K562 (cell line): ENCODE measurements at regions not wholly inside any gene's neighbourhood (a gene's known extent, or its start where the extent isn't known, plus 50 kb on each side); places are given as distances from the start of the nearest gene placed in this dataset.
A peak's percentile ranks its signal among the peaks of the same experiment; 100 is the strongest.

Experiments
- ATAC-seq: fragments of 200-7000 bp; cut with Tn5 transposase; 3 replicates; pipeline ENCODE4 v1.9.1; 2020; ENCODE audit warnings: moderate library complexity
- BruUV-seq: library from RNA; stranded (reverse); fragments of 400-500 nt; replicated peaks from 2 replicates; lab custom pipeline; 2021; lab: Mats Ljungman, UMichigan
- CTCF ChIA-PET: fragments of 300-600 bp; formaldehyde crosslinking; extraction: SDS; loops from one replicate; lab custom pipeline; 2021; ENCODE audit warnings: low intra/inter-chr PET ratio; lab: Yijun Ruan, JAX
- POLR2A ChIA-PET: fragments of 300-600, 350-650 bp; sonication (Branson Sonifier 250); formaldehyde crosslinking; extraction: SDS; loops from one replicate; lab custom pipeline; 2021; ENCODE audit warnings: antibody characterized with exemption, inconsistent platforms; lab: Yijun Ruan, JAX
- DNase-seq, 4 experiments: peaks; one replicate each; pipeline versions ENCODE4 v3.0.0 to v3.0.0-alpha.2; 2011 to 2018; ENCODE audit warnings: low spot score in 3 of 4, mixed read lengths in 3 of 4; ENCODE audit errors: extremely low read depth in 1 of 4
- FAIRE-seq: peaks from 2 replicates; lab custom pipeline; 2011; peaks lifted over from hg19 to GRCh38; lab: Jason Lieb, UNC
- H2AFZ ChIP-seq: 2 replicates; pipeline ENCODE4 v1.6.0; 2011; ENCODE audit warnings: low read depth, low read length, control low read depth, inconsistent platforms
- H3K27ac ChIP-seq: fragments of 200-600 bp; 3 replicates; pipeline ENCODE4 v1.8.0; 2011; ENCODE audit warnings: low read depth, mild to moderate bottlenecking, control low read depth, inconsistent platforms, low read length, moderate library complexity, mixed read lengths; ENCODE audit errors: extremely low read depth
- H3K27me3 ChIP-seq, 2 experiments: fragments of 300-600 bp in 1 of 2; 2 replicates in 1 of 2; 3 replicates in 1 of 2; pipeline versions ENCODE4 v1.6.0 to v1.8.0; 2011; ENCODE audit warnings: inconsistent platforms in 2 of 2, low read length in 2 of 2, mild to moderate bottlenecking in 1 of 2, mixed read lengths in 1 of 2, moderate library complexity in 1 of 2; ENCODE audit not compliant: control insufficient read depth in 2 of 2, insufficient read depth in 2 of 2
- H3K36me3 ChIP-seq: fragments of 300-600 bp; 3 replicates; pipeline ENCODE4 v1.8.0; 2011; ENCODE audit warnings: mild to moderate bottlenecking, low read length, inconsistent platforms; ENCODE audit not compliant: control insufficient read depth, insufficient read depth
- H3K4me1 ChIP-seq, 2 experiments: fragments of 200-600 bp in 1 of 2; replicated peaks in 1 of 2; 2 replicates in 1 of 2; 3 replicates in 1 of 2; pipeline versions ENCODE4 v1.5.1 to v1.8.0; 2011; ENCODE audit warnings: inconsistent platforms in 2 of 2, low read length in 2 of 2, mild to moderate bottlenecking in 1 of 2, mixed read lengths in 1 of 2, moderate library complexity in 1 of 2; ENCODE audit not compliant: control insufficient read depth in 2 of 2, insufficient read depth in 2 of 2
- H3K4me2 ChIP-seq: 2 replicates; pipeline ENCODE4 v1.6.1; 2011; ENCODE audit warnings: low read length, control low read depth, inconsistent platforms, mixed read lengths; ENCODE audit not compliant: insufficient read depth
- H3K4me3 ChIP-seq: fragments of 200-600 bp; sonication (generic), shearing (Covaris generic); 2 replicates; pipeline ENCODE4 v1.5.1; 2016; ENCODE audit warnings: control low read depth, inconsistent platforms
- H3K79me2 ChIP-seq: fragments of 200-600 bp; 3 replicates; pipeline ENCODE4 v1.8.0; 2011; ENCODE audit warnings: low read length, inconsistent platforms; ENCODE audit not compliant: control insufficient read depth, insufficient read depth
- H3K9ac ChIP-seq, 2 experiments: 2 replicates each; pipeline versions ENCODE4 v1.6.0 to v1.6.1; 2011; ENCODE audit warnings: low read depth in 2 of 2, low read length in 2 of 2, control low read depth in 1 of 2, inconsistent platforms in 1 of 2, mild to moderate bottlenecking in 1 of 2, mixed read lengths in 1 of 2; ENCODE audit not compliant: insufficient read depth in 1 of 2
- H3K9me1 ChIP-seq: one replicate; pipeline ENCODE4 v1.6.0; 2011; ENCODE audit warnings: inconsistent platforms, mild to moderate bottlenecking, low read length, moderate library complexity; ENCODE audit not compliant: control insufficient read depth, insufficient read depth
- H3K9me3 ChIP-seq: replicated peaks from 2 replicates; pipeline ENCODE4 v1.5.1; 2011; ENCODE audit warnings: low read depth, low read length, inconsistent platforms; ENCODE audit not compliant: control insufficient read depth, insufficient read depth
- H4K20me1 ChIP-seq: replicated peaks from 2 replicates; pipeline ENCODE4 v1.6.1; 2011; ENCODE audit warnings: low read length, inconsistent platforms, mixed read lengths; ENCODE audit not compliant: control insufficient read depth, insufficient read depth
- BACH1 ChIP-seq: fragments of 200-800 bp; sonication (Bioruptor generic); IDR thresholded peaks from 2 replicates; pipeline ENCODE4 v1.6.1; 2016; ENCODE audit warnings: missing genetic modification characterization, missing compliant biosample characterization
- CBFA2T2 ChIP-seq: fragments of 450-650 bp; conservative IDR thresholded peaks from 2 replicates; pipeline ENCODE4 v1.6.1; 2017; ENCODE audit warnings: mild to moderate bottlenecking
- DNMT1 ChIP-seq: fragments of 450-650 bp; IDR thresholded peaks from 2 replicates; pipeline ENCODE4 v1.6.1; 2016; ENCODE audit warnings: antibody characterized with exemption, mild to moderate bottlenecking
- FOSL1 ChIP-seq: fragments of 200-800 bp; sonication (Bioruptor generic); conservative IDR thresholded peaks from 2 replicates; pipeline ENCODE4 v1.6.1; 2016; ENCODE audit warnings: missing genetic modification characterization, missing compliant biosample characterization
- NFIC ChIP-seq: fragments of 450-650 bp; IDR thresholded peaks from 2 replicates; pipeline ENCODE4 v1.6.1; 2017; ENCODE audit warnings: mild to moderate bottlenecking, inconsistent platforms
- NRF1 ChIP-seq, 2 experiments: fragments of 450-650 bp; IDR thresholded peaks in 1 of 2; conservative IDR thresholded peaks in 1 of 2; 2 replicates each; pipeline ENCODE4 v1.6.1; 2014; ENCODE audit warnings: mild to moderate bottlenecking in 2 of 2
- WGBS: fragments of 100-300 bp; shearing (Covaris generic); methylation state at CpG from one replicate; pipeline ENCODE4 v1.1.6; 2016; ENCODE audit warnings: low coverage, mixed read lengths; ENCODE audit not compliant: insufficient coverage; ENCODE audit errors: missing lambda C conversion rate; 5-methylcytosine and 5-hydroxymethylcytosine counted together
- in situ Hi-C: fragments of 300-500 bp; cut with MboI; formaldehyde crosslinking; loops from 4 replicates; pipeline ENCODE4 v1.15.0; 2018; ENCODE audit warnings: inconsistent platforms, mixed read lengths
- intact Hi-C: fragments of 100-400 bp; cut with micrococcal nuclease; formaldehyde crosslinking; loops from 2 replicates; pipeline ENCODE4 v1.14.2; 2022

DNA sequence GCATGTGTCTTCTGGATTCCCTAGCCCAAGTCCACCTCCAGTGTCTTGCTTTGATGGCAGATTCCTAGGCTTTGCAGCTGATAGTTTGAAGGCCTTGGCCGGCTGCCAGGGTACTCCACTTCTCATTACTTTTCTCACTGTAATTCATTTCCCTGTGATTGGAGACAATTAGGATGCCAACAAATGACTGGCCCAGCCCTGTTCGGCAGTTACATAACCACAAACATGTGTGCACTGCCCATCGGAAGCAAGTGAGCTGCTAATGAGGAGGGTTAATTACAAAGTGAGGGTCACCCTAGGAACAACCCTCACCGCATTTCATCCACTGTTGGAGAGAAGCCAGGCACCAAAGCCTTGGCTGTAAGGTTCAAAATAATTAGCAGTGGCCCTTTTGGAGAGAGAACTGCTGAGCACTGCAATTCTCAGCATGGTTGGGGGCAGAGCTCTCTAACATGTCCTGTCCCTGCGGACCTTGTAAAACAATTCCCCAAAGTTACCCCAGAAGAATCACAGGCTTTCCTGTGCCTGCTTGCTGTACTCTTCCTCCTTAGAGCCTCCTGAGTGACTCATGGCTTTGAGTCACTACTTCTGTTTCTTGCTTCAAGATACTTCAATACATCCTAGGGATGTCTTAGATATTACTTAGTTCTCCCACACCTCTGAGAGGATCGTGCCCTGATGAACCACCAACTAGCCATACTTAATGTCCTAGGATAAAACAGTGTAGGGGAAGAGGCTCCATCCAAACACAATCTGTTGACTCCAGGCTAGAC, 109.7 kb upstream of the GALNT18 start:
- no peaks in the 10 kb centered on the region for H3K4me1 ChIP-seq
- under 1% methylated on average over 6 of the region's 6 CpGs for WGBS
- ChIA-PET CTCF (no interaction called here), POLR2A (no interaction called here)
- H3K27me3 ChIP-seq: peaks cover 5 to 12% of the 10 kb centered on the region in 2 experiments; a peak in 3 of 5 replicates
- DNase-seq: no peak
- in situ Hi-C loops: no loop called here
- H3K4me2 ChIP-seq: no peak overlapping the region
- H2AFZ ChIP-seq: no peak overlapping the region
- BruUV-seq: no TSS peak
- TF ChIP-seq DNMT1: no peak
- 0 out of 2 replicates have a peak, but pooled peaks have one; percentile 30 for TF ChIP-seq FOSL1 (tag)
- TF ChIP-seq NFIC: peak; percentile 62; the same call in 1 of the 2 replicates
- TF ChIP-seq BACH1 (tag): no peak
- intact Hi-C loops: no loop called here
- no peak overlapping the region for H3K4me3 ChIP-seq
- H3K79me2 ChIP-seq: no peaks in the 10 kb centered on the region
- H3K9me1 ChIP-seq: no peaks in the 10 kb centered on the region
- H3K27ac ChIP-seq: no peak overlapping the region
- no peaks in the 10 kb centered on the region for H4K20me1 ChIP-seq
- ATAC-seq: no peak
- H3K9ac ChIP-seq: no peak overlapping the region
- no peaks in the 10 kb centered on the region for H3K36me3 ChIP-seq
- no peaks in the 10 kb centered on the region for H3K9me3 ChIP-seq
- no peak for FAIRE-seq

DNA sequence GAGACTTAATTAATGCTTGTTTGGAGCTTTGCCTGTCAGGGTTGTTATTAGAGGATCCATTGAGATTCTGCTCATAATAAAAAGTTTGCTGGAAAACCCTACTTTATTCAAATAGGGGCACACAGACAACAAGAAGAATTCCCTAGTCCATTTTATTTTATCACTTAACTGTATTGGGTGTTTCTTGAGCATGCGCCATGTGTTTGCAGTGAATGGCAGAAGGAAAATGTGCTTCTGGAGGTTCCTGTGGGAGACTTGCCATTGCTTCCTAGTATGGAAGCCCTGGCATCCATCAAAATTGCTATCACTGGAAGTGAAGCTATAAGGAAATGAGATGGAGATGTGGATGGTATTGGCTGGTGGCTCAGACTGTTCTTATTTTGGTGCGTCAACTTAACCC, 106.6 kb upstream of the GALNT18 start:
- intact Hi-C loops: no loop called here
- WGBS: 4% methylated on average over 2 of the region's 2 CpGs
- Histone ChIP-seq H4K20me1 (no peaks in the 10 kb centered on the region), H3K9me1 (no peaks in the 10 kb centered on the region), H3K4me3 (no peak overlapping the region), H3K4me1 (no peaks in the 10 kb centered on the region), H2AFZ (no peak overlapping the region), H3K79me2 (no peaks in the 10 kb centered on the region), H3K9ac (no peak overlapping the region)
- POLR2A ChIA-PET: interaction anchor here (1.1 kb wide), 1 partner anchor 271 kb away, joined by 4 read pairs; no protein-coding TSS in a partner anchor
- no peak for DNase-seq
- ATAC-seq: no peak
- CTCF ChIA-PET: no interaction called here
- TF ChIP-seq NRF1 (conservative IDR thresholded peaks at IDR 0.05 in 1 of 2, IDR thresholded peaks at IDR 0.05 in 1 of 2) (peak; percentile 57 to 59), CBFA2T2 (no peak)
- TF ChIP-seq, all 486 proteins: peak for 1
- in situ Hi-C loops: no loop called here
- no peak for FAIRE-seq
- Histone ChIP-seq H3K36me3 (no peaks in the 10 kb centered on the region), H3K27ac (no peak overlapping the region), H3K27me3 (peaks cover 5 to 10% of the 10 kb centered on the region in 2 experiments; a peak in 3 of 5 replicates), H3K4me2 (no peak overlapping the region), H3K9me3 (no peaks in the 10 kb centered on the region)
- BruUV-seq: no TSS peak
